IPS DF 19.7 (cell line): ENCODE measurements at regions not wholly inside any gene's neighbourhood (a gene's known extent, or its start where the extent isn't known, plus 50 kb on each side); places are given as distances from the start of the nearest gene placed in this dataset.
"Not testable (repeated sequence)": the region's sequence is repeated elsewhere in the genome, so short reads cannot be mapped to it uniquely, and the experiment has no call there.

Source experiments
- DNase-seq: peaks from one replicate; pipeline ENCODE4 v3.0.0-alpha.2; 2013; ENCODE audit warnings: low read depth, low spot score

GRCh38 chr1:170375082-170375723 lies 156.8 kb upstream of the GORAB start:
- DNase-seq: no peak

DNA sequence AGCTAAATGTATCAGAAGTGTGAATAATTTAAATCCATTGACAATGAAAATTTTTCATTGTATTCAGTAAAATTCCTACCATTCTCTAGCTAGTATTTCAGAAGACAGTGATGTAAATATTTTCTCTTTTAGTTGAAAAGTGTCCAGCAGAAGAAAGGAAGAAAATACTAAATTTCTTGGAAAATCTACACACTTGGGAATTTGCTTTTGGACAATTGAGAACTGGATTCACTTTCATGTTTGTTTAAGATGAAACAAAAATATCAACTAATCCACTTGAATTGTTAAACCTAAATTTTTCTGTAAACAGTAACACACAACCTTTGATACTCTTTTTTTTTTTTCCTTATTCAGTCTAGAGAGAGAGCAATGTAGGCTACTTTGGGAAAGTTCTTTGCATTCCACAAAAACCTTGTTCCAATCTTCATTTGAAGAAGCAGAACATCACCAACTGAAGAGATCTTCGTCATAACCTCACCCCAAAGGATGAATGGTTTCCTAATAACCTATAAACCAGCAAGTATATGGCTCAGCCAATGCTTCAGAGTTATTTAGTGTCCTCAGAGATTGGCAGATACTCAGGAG lies 155.1 kb upstream of the GORAB start:
- DNase-seq: no peak

- DNase-seq: no peak
Observed at GRCh38 chr1:170377440-170377839, 154.5 kb upstream of the GORAB start.

DNA sequence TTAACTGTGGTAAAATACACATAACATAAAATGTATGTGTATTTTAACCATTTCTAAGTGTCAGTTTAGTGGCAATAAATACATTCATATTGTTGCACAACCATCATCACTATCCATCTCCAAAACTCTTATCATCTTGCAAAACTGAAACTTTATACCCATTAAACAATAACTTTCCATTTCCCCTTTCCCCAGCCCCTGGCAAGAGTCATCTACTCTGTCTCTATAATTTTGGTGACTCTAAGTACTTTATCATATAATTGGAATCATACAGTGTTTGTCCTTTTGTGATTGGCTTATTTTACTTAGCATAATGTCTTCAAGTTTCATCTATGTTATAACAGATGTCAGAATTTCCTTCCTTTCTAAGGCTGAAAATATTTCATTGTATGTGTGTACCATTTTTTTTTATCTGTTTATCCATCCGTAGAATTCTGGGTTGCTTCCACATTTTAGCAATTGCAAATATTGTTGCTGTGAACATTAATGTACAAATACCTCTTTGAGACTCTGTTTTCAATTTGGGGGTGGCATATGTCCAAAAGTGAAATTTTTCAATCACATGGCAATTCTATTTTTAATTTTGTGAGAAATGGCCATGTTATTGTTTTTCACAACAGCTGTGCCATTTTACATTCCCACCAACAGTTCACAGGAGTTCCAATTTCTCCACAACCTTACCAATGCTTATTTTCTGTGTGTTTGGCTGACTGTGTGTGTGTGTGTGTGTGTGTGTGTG lies 153.9 kb upstream of the GORAB start:
- no peak for DNase-seq

DNA sequence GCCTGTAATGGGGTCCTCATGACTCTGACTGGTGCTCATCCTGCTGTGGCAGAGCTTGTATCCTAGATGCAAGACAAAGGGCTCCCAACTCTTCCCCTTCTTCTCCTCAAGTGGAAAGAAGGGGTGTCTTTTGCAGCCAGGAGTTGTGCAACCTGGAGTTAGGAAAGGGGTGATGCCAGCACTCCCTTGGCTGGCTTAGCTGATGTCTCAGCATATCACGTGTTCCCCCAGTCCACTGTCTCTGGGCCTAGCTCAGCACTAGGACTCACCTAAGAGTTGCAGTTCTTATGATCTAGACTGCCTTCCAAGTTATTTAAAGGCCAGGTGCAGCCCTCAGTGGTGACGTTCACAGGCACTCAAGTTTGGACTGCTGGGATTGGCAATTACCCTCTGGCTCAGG lies 146.2 kb upstream of the GORAB start:
- no peak for DNase-seq

DNA sequence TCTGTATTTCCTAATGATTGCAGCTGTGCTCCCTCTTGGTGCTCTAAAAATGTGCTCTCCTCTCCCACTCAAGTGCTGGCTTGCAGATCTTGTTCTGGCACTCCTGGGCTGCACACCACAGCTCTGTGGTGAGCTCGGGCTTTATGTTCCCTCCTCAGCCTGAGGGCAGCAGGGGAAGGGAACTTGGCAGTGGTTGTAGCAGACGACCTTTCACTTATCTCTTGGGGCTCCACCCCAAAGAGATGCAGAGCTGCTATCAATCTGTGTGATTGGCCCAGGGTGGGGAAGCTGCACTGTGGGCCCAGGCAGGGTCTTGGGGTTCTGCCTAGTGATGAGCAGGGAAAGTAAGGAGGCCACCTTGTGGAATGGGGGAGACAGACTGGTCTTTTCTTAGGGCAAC lies 143.5 kb upstream of the GORAB start:
- no peak for DNase-seq

DNA sequence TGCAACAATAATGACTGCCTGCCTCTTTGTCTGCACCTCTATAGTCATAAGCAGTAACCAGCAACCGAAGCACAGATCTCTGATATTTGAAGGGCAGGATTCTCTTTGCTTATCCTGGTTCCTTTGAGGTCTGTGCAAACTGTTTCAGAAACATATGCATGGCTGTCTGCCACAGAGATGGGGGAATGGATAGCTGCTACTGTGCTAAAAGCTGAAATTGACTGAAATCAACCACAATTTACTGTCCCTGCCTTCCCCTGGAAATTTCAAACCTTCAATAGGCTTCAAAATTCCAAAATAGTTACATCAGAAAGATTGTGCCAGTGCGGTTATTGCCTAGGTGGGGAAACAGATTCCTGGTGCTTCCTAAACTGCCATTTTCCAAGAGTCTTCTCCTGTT lies 136.8 kb upstream of the GORAB start:
- DNase-seq: no peak

GRCh38 chr1:170397061-170397460 lies 134.9 kb upstream of the GORAB start:
- no peak for DNase-seq

GRCh38 chr1:170402476-170403311 lies 129.3 kb upstream of the GORAB start:
- DNase-seq: no peak

GRCh38 chr1:170407138-170407537 lies 124.8 kb upstream of the GORAB start:
- DNase-seq: no peak

GRCh38 chr1:170407581-170407980 lies 124.4 kb upstream of the GORAB start:
- DNase-seq: no peak

DNA sequence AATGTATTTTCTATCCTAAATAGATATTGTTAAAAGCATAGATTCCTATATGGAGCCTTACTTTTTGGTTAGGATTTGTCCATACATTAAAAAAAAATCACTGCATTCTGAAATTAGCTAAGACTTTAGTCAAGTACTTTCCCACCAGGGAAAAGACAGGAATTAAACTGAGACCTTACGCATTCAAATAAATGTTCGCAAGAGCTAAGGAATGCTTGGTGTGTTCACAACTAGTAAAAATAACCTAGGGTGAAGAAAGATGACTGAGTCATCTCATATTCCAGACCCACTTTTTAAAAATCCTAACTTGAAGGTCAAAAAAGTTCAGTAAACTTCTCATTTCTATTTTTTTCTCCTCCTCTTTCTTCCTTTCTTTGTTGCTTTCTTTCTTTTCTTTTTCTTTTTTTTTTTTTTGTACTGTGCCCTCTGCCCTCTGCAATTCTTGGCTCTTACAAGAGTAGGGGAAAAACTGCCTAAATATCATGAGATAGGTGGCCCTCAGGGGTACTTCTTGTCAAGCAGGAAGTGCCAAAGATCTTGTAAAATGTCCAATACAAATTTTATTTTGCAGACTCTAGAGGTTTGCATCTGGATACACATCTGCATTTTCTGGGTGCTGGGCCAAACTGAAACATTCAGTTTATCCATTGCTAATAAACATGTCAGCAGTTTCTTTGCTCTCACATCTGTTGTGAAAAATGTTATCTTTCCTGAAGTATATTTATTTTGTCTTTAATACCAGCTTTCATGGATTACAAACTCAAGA lies 121.4 kb upstream of the GORAB start:
- no peak for DNase-seq

- no peak for DNase-seq
Observed at GRCh38 chr1:170414989-170415709, 116.8 kb upstream of the GORAB start.

DNA sequence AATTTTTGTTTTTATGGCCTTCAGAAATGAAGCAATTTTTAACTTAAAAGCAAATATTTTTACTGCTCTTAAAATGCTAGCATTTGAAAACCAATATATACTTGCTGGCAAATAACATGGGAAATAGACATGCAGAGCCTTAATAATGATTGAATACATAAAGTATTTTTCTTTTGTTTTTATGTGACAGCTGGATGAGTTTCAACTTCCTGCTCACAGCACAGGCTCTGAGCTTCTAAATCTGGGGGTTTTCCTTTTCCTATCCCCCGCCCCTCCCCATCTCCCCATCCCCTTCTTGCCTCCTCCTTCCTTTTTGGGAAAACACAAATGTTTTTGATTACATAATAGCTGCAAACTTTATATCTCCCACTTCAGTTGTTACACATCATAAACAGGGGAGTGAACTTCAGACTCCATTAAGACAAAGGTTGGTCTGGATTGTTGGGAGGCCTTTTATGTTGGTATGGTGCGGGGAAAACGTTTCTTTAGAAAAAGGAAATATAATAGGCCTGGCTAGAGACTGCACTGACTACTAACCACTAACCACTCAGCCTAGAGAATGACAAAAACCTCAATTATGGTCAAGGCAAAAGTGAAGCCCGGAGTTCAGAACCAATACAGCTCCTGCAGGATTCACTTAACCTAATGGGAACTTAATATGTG lies 116.1 kb upstream of the GORAB start:
- DNase-seq: no peak

DNA sequence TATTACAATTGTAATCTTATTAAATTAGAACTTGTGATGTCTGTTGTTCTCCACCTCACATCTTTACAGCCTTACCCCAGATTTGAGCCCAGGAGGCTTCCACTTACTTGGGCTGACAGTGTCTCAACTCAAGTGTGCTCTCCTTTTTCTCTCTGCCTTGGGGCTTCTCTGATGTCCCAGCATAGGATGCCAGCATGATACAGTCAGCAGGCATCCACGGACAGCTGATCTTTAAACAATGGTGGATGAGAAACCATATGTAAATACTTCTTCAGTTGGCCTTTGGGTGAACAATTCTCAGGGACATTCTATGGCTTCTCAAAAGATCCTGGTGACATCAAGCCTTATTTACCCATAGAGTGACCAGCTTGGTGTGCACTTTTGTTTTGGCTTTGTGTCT lies 107.6 kb upstream of the GORAB start:
- no peak for DNase-seq

DNA sequence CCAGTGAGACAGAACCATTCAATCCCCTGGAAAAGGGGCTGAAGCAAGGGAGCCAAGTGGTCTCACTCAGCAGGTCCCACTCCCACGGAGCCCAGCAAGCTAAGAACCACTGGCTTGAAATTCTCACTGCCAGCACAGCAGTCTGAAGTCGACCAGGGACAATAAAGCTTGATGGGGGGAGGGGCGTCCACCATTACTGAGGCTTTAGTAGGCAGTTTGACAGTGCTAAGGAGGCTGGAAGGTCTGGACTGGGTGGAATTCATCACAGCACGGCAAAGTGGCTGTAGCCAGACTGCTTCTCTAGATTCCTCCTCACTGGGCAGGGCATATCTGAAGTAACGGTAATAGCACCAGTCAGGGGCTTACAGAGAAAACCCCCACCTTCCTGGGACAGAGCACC lies 105.4 kb upstream of the GORAB start:
- DNase-seq: no peak

DNA sequence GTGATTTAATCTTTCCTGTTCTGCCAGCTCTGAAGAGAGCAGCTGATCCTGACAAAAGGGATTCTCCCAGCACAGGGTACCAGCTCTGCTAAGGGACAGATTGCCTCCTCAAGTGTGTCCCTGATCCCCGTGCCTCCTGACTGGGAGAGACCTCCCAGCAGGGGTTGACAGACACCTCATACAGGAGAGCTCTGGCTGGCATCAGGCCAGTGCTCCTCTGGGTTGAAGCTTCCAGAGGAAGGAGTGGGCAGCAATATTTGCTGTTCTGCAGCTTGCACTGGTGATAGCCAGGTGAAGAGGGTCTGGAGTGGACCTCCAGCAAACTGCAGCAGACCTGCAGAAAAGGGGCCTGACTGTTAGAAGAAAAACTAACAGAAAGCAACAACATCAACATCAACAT lies 105.0 kb upstream of the GORAB start:
- not testable (repeated sequence) for DNase-seq

- DNase-seq: no peak
Observed at GRCh38 chr1:170436928-170437327, 95.0 kb upstream of the GORAB start.

DNA sequence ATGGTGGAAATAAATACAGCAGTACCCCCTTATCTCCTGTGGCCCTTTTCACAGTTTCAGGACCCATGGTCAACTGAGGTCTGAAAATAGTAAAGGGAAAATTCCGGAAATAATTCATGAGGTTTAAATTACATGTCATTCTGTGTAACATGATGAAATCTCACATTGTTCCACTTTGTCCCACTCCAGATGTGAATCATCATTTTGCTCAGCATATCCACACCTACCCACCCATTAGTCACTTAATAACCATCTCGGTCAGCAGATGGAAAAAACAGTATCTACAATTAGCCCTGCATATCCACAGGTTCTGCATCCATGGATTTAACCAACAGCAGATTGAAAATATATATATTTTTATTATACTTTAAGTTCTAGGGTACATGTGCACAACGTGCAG lies 86.9 kb upstream of the GORAB start:
- DNase-seq: no peak

- no peak for DNase-seq
Observed at GRCh38 chr1:170448661-170449158, 83.3 kb upstream of the GORAB start.
